Trophoblast cell (in vitro differentiated cells and primary cell): ENCODE measurements at regions not wholly inside any gene's neighbourhood (a gene's known extent, or its start where the extent isn't known, plus 50 kb on each side); places are given as distances from the start of the nearest gene placed in this dataset.

Experiments used
- DNase-seq, 2 donors: peaks; one replicate each; pipeline ENCODE4 v3.0.0-alpha.2; 2016
- H2AFZ ChIP-seq: 2 replicates; pipeline ENCODE4 v1.6.1; 2013; ENCODE audit warnings: low read length, moderate library complexity, mild to moderate bottlenecking; ENCODE audit not compliant: insufficient read depth, poor library complexity
- H2AK5ac ChIP-seq: 2 replicates; pipeline ENCODE4 v1.6.1; 2013; ENCODE audit warnings: mild to moderate bottlenecking, low read length
- H2BK120ac ChIP-seq: 2 replicates; pipeline ENCODE4 v1.6.1; 2013; ENCODE audit warnings: low read length, mild to moderate bottlenecking, moderate library complexity; ENCODE audit not compliant: insufficient read depth, poor library complexity
- H2BK12ac ChIP-seq: 2 replicates; pipeline ENCODE4 v1.6.1; 2013; ENCODE audit warnings: mild to moderate bottlenecking, low read length, moderate library complexity
- H2BK5ac ChIP-seq: 2 replicates; pipeline ENCODE4 v1.6.1; 2013; ENCODE audit warnings: low read length, low read depth, moderate library complexity, mild to moderate bottlenecking; ENCODE audit not compliant: poor library complexity
- H3K14ac ChIP-seq: 2 replicates; pipeline ENCODE4 v1.6.1; 2013; ENCODE audit warnings: mild to moderate bottlenecking, low read length
- H3K18ac ChIP-seq: 2 replicates; pipeline ENCODE4 v1.6.1; 2013; ENCODE audit warnings: mild to moderate bottlenecking, low read length
- H3K23ac ChIP-seq: 2 replicates; pipeline ENCODE4 v1.6.1; 2013; ENCODE audit warnings: low read length
- H3K27ac ChIP-seq: 2 replicates; pipeline ENCODE4 v1.5.1; 2013; ENCODE audit warnings: low read depth, mild to moderate bottlenecking, inconsistent platforms, low read length, moderate library complexity
- H3K27me3 ChIP-seq: 2 replicates; pipeline ENCODE4 v1.6.1; 2013; ENCODE audit warnings: inconsistent platforms, mild to moderate bottlenecking, low read length, moderate library complexity; ENCODE audit not compliant: insufficient read depth
- H3K36me3 ChIP-seq, 2 experiments: 1 replicate in 1 of 2; 2 replicates in 1 of 2; pipeline ENCODE4 v1.6.1; 2013; ENCODE audit warnings: low read length in 2 of 2, mild to moderate bottlenecking in 2 of 2, moderate library complexity in 1 of 2; ENCODE audit not compliant: insufficient read depth in 2 of 2, control insufficient read depth in 1 of 2
- H3K4ac ChIP-seq: 2 replicates; pipeline ENCODE4 v1.6.1; 2013; ENCODE audit warnings: low read depth, mild to moderate bottlenecking, low read length, moderate library complexity
- H3K4me1 ChIP-seq, 2 experiments: 1 replicate in 1 of 2; 2 replicates in 1 of 2; pipeline ENCODE4 v1.6.1; 2013; ENCODE audit warnings: low read length in 2 of 2, mild to moderate bottlenecking in 2 of 2, moderate library complexity in 1 of 2; ENCODE audit not compliant: insufficient read depth in 2 of 2, control insufficient read depth in 1 of 2
- H3K4me2 ChIP-seq: 2 replicates; pipeline ENCODE4 v1.6.1; 2013; ENCODE audit warnings: inconsistent platforms, mild to moderate bottlenecking, low read length, moderate library complexity
- H3K4me3 ChIP-seq: 2 replicates; pipeline ENCODE4 v1.5.1; 2013; ENCODE audit warnings: mild to moderate bottlenecking, low read depth, low read length, inconsistent platforms
- H3K79me1 ChIP-seq: one replicate; pipeline ENCODE4 v1.6.1; 2013; ENCODE audit warnings: low read length
- H3K79me2 ChIP-seq: 2 replicates; pipeline ENCODE4 v1.6.1; 2013; ENCODE audit warnings: low read length, mild to moderate bottlenecking; ENCODE audit not compliant: control insufficient read depth, insufficient read depth, poor library complexity
- H3K9ac ChIP-seq: 2 replicates; pipeline ENCODE4 v1.6.1; 2013; ENCODE audit warnings: mild to moderate bottlenecking, low read length
- H3K9me3 ChIP-seq: 2 replicates; pipeline ENCODE4 v1.6.1; 2013; ENCODE audit warnings: low read depth, mild to moderate bottlenecking, control low read depth, inconsistent platforms, low read length; ENCODE audit not compliant: insufficient read depth
- H4K12ac ChIP-seq: 2 replicates; pipeline ENCODE4 v1.6.1; 2013; ENCODE audit warnings: low read depth, mild to moderate bottlenecking, low read length, moderate library complexity
- H4K8ac ChIP-seq: 2 replicates; pipeline ENCODE4 v1.6.1; 2013; ENCODE audit warnings: low read depth, mild to moderate bottlenecking, low read length, moderate library complexity
- H4K91ac ChIP-seq: one replicate; pipeline ENCODE4 v1.6.1; 2013; ENCODE audit warnings: low read depth, mild to moderate bottlenecking, low read length, moderate library complexity
- WGBS: extraction: QIAGEN DNeasy Blood & Tissue Kit; methylation state at CpG from one replicate; pipeline ENCODE4 v1.1.7; 2013; ENCODE audit warnings: missing lambda C conversion rate; ENCODE audit not compliant: insufficient read length, insufficient coverage; ENCODE audit errors: extremely low coverage; 5-methylcytosine and 5-hydroxymethylcytosine counted together

DNA sequence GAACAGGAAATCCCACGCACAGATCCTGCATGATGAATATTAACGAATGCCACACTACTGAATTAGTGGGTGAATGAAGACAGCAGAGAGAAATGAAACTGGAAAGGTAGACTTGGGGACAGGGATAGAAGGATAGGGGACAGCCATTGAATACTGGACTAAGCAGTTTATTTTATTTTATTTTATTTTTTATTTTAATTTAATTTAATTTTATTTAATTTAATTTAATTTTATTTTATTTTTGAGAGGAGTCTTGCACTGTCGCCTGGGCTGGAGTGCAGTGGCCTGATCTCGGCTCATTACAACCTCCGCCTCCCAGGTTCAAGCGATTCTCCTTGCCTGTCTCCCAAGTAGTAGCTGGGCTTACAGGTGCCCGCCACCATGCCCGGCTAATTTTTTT, 385.2 kb downstream of the GPAT3 start:
- Histone ChIP-seq H3K4me3 (no peak overlapping the region), H3K27ac (no peak overlapping the region), H2BK12ac (no peak overlapping the region), H3K79me2 (no peaks in the 10 kb centered on the region), H2AFZ (no peak overlapping the region), H3K9ac (no peak overlapping the region), H3K9me3 (no peaks in the 10 kb centered on the region), H4K8ac (no peak overlapping the region), H3K23ac (no peak overlapping the region), H2AK5ac (no peak overlapping the region), H3K14ac (no peak overlapping the region), H4K12ac (no peak overlapping the region), H3K36me3 (no peaks in the 10 kb centered on the region), H3K4ac (no peak overlapping the region), H4K91ac (no peak overlapping the region), H3K18ac (no peak overlapping the region), H3K79me1 (no peaks in the 10 kb centered on the region), H2BK120ac (no peak overlapping the region), H3K4me1 (no peaks in the 10 kb centered on the region), H2BK5ac (no peak overlapping the region), H3K27me3 (no peaks in the 10 kb centered on the region), H3K4me2 (no peak overlapping the region)
- no CpG with 5 or more reads among the region's 8 CpGs for whole genome bisulfite sequencing
- DNase-seq, result no peak

DNA sequence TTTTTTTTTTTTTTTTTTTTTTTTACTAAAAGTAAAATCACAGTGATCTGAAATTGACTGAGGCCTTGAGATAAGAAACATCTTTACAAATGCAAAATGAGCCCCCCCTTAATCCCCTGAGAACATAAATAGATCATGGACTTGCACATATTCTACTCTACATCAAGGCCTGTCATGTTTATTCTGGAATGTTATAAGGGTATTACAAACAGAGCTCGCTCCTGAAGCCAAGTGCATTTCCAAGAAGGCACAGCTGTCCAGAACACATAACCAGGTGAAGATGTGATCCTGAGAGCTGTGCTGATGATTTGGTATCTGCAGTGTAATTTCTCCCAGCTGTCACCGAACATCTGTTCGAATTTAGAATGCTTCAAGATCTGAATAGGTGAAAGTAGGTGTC, 384.5 kb downstream of the GPAT3 start:
- H3K4me2 ChIP-seq, result no peak overlapping the region
- H3K4me3 ChIP-seq, result no peak overlapping the region
- H2BK5ac ChIP-seq, result no peak overlapping the region
- H3K27ac ChIP-seq, result no peak overlapping the region
- H4K91ac ChIP-seq, result no peak overlapping the region
- H3K18ac ChIP-seq, result no peak overlapping the region
- H3K27me3 ChIP-seq, result no peaks in the 10 kb centered on the region
- no peak overlapping the region for H2BK12ac ChIP-seq
- no peak overlapping the region for H3K14ac ChIP-seq
- no peak overlapping the region for H3K4ac ChIP-seq
- no peak for DNase-seq
- no peak overlapping the region for H3K9ac ChIP-seq
- H3K4me1 ChIP-seq, result no peaks in the 10 kb centered on the region
- no peaks in the 10 kb centered on the region for H3K79me2 ChIP-seq
- no peaks in the 10 kb centered on the region for H3K79me1 ChIP-seq
- no peak overlapping the region for H2AK5ac ChIP-seq
- no peak overlapping the region for H3K23ac ChIP-seq
- no peak overlapping the region for H2AFZ ChIP-seq
- no peak overlapping the region for H4K8ac ChIP-seq
- H2BK120ac ChIP-seq, result no peak overlapping the region
- no peaks in the 10 kb centered on the region for H3K36me3 ChIP-seq
- no peak overlapping the region for H4K12ac ChIP-seq
- no CpG with 5 or more reads among the region's 3 CpGs for WGBS
- no peaks in the 10 kb centered on the region for H3K9me3 ChIP-seq

DNA sequence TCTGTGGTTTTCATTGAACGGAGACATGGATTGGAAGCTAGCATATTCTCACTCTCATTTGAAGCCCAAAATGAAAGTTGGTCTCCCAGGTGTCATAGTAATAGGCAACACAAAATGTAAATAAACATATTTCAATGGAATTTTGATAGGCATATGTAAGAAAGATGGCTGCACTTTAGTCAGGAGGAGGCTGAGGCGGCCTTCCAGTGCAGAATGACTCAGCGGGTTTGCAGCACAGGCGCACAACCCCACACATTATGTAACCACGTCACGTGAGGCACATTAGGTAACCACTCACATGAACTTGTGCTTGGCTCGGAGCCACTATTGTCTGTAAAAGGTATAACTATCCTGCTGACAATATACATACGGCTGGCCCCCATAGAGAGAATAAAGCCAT, 381.7 kb downstream of the GPAT3 start:
- no peaks in the 10 kb centered on the region for H3K4me1 ChIP-seq
- no peaks in the 10 kb centered on the region for H3K27me3 ChIP-seq
- H3K14ac ChIP-seq, result no peak overlapping the region
- H3K79me2 ChIP-seq, result no peaks in the 10 kb centered on the region
- H2BK12ac ChIP-seq, result no peak overlapping the region
- H3K36me3 ChIP-seq, result no peaks in the 10 kb centered on the region
- no peak overlapping the region for H2BK120ac ChIP-seq
- no peak for DNase-seq
- H3K9ac ChIP-seq, result no peak overlapping the region
- H4K12ac ChIP-seq, result no peak overlapping the region
- no peak overlapping the region for H2AFZ ChIP-seq
- H4K8ac ChIP-seq, result no peak overlapping the region
- no CpG with 5 or more reads among the region's 8 CpGs for WGBS
- no peak overlapping the region for H2AK5ac ChIP-seq
- H3K27ac ChIP-seq, result no peak overlapping the region
- H3K9me3 ChIP-seq, result no peaks in the 10 kb centered on the region
- H3K4me2 ChIP-seq, result no peak overlapping the region
- no peak overlapping the region for H3K23ac ChIP-seq
- H3K79me1 ChIP-seq, result no peaks in the 10 kb centered on the region
- no peak overlapping the region for H3K18ac ChIP-seq
- H3K4ac ChIP-seq, result no peak overlapping the region
- H3K4me3 ChIP-seq, result no peak overlapping the region
- no peak overlapping the region for H4K91ac ChIP-seq
- no peak overlapping the region for H2BK5ac ChIP-seq

DNA sequence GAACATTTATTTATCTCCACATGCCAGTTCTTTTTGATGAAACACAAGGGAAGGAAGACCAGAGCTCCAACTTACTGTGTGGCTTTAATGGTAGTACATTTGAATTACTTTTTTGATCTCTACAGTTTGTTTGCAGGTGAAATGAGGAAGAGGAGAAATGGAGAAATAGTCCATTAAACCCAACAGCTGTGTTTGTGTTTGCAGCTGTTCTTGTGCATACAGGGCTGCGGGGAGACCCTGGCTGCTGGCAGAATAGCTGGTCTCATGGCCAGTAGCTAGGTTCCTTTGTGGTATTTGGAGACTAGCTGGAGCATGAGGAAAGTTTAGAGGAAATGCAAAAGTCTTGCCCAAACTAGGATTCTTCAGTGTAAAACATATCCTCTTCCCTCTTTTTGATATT, 374.8 kb downstream of the GPAT3 start:
- Histone ChIP-seq H3K79me1 (no peaks in the 10 kb centered on the region), H2AK5ac (no peak overlapping the region), H3K18ac (no peak overlapping the region), H3K27me3 (no peaks in the 10 kb centered on the region), H2BK120ac (no peak overlapping the region), H3K4me2 (no peak overlapping the region), H2BK5ac (no peak overlapping the region), H3K4ac (no peak overlapping the region), H2AFZ (no peak overlapping the region), H2BK12ac (no peak overlapping the region), H3K79me2 (no peaks in the 10 kb centered on the region), H3K9me3 (no peaks in the 10 kb centered on the region), H4K91ac (no peak overlapping the region), H3K14ac (no peak overlapping the region), H4K12ac (no peak overlapping the region), H3K9ac (no peak overlapping the region), H4K8ac (no peak overlapping the region), H3K23ac (no peak overlapping the region), H3K4me1 (no peaks in the 10 kb centered on the region), H3K27ac (no peak overlapping the region), H3K4me3 (no peak overlapping the region), H3K36me3 (no peaks in the 10 kb centered on the region)
- WGBS, result no CpG with 5 or more reads among the region's 1 CpG
- DNase-seq, result no peak
